IMR-90 (cell line): ENCODE measurements at regions not wholly inside any gene's neighbourhood (a gene's known extent, or its start where the extent isn't known, plus 50 kb on each side); places are given as distances from the start of the nearest gene placed in this dataset.
"Not testable (repeated sequence)": the region's sequence is repeated elsewhere in the genome, so short reads cannot be mapped to it uniquely, and the experiment has no call there.

Experiments
- ATAC-seq: fragments of 200-7000 bp; cut with Tn5 transposase; 2 replicates; pipeline ENCODE4 v1.9.1; 2020; ENCODE audit warnings: low read depth, mild to moderate bottlenecking, moderate library complexity
- BruUV-seq: library from RNA; stranded (reverse); fragments of 400-500 nt; replicated peaks from 2 replicates; lab custom pipeline; 2021; lab: Mats Ljungman, UMichigan
- CTCF ChIA-PET: fragments of 300-600 bp; formaldehyde crosslinking; extraction: SDS; loops from one replicate; lab custom pipeline; 2021; ENCODE audit warnings: antibody characterized with exemption; lab: Yijun Ruan, JAX
- POLR2A ChIA-PET: fragments of 300-600 bp; sonication (Branson Sonifier 250); formaldehyde crosslinking; loops from one replicate; lab custom pipeline; 2022; ENCODE audit warnings: antibody characterized with exemption; ENCODE audit not compliant: unreplicated experiment; lab: Charles Lee
- DNase-seq: peaks from one replicate; pipeline ENCODE4 v3.0.0; 2013
- H2AFZ ChIP-seq: replicated peaks from 2 replicates; pipeline ENCODE3; 2013; ENCODE audit warnings: low read length, mild to moderate bottlenecking; ENCODE audit not compliant: poor library complexity
- H2AK5ac ChIP-seq: 2 replicates; pipeline ENCODE4 v1.6.1; 2013; ENCODE audit warnings: low read depth, low read length, inconsistent platforms
- H2AK9ac ChIP-seq: replicated peaks from 2 replicates; pipeline ENCODE3; 2013; ENCODE audit warnings: mild to moderate bottlenecking, low read depth, low read length, moderate library complexity; ENCODE audit not compliant: poor library complexity
- H2BK120ac ChIP-seq: 2 replicates; pipeline ENCODE4 v1.6.1; 2013; ENCODE audit warnings: low read depth, low read length, inconsistent platforms
- H2BK15ac ChIP-seq: 3 replicates; pipeline ENCODE4 v1.6.1; 2013; ENCODE audit warnings: low read depth, low read length, inconsistent platforms
- H2BK20ac ChIP-seq: 2 replicates; pipeline ENCODE4 v1.6.1; 2013; ENCODE audit warnings: low read depth, mild to moderate bottlenecking, inconsistent platforms, low read length, moderate library complexity
- H2BK5ac ChIP-seq: 2 replicates; pipeline ENCODE4 v1.6.1; 2013; ENCODE audit warnings: mild to moderate bottlenecking, low read depth, low read length, inconsistent platforms; ENCODE audit not compliant: poor library complexity, severe bottlenecking
- H3K14ac ChIP-seq: replicated peaks from 2 replicates; pipeline ENCODE4 v1.6.1; 2013; ENCODE audit warnings: low read depth, low read length, inconsistent platforms
- H3K18ac ChIP-seq: 2 replicates; pipeline ENCODE4 v1.6.1; 2013; ENCODE audit warnings: low read depth, low read length, control low read depth
- H3K23ac ChIP-seq: 2 replicates; pipeline ENCODE4 v1.6.1; 2013; ENCODE audit warnings: low read depth, low read length, inconsistent platforms
- H3K27ac ChIP-seq: 2 replicates; pipeline ENCODE4 v1.5.1; 2013; ENCODE audit warnings: mild to moderate bottlenecking, control low read depth, low read length; ENCODE audit not compliant: insufficient read depth
- H3K27me3 ChIP-seq: 2 replicates; pipeline ENCODE4 v1.6.1; 2013; ENCODE audit warnings: low read length; ENCODE audit not compliant: control insufficient read depth, insufficient read depth
- H3K36me3 ChIP-seq: 2 replicates; pipeline ENCODE4 v1.6.1; 2013; ENCODE audit warnings: low read length, mixed read lengths; ENCODE audit not compliant: control insufficient read depth, insufficient read depth
- H3K4ac ChIP-seq: 2 replicates; pipeline ENCODE4 v1.6.1; 2013; ENCODE audit warnings: low read depth, low read length, inconsistent platforms
- H3K4me1 ChIP-seq: 2 replicates; pipeline ENCODE4 v1.6.1; 2013; ENCODE audit warnings: low read length, mixed read lengths; ENCODE audit not compliant: control insufficient read depth, insufficient read depth
- H3K4me2 ChIP-seq: 2 replicates; pipeline ENCODE4 v1.6.1; 2013; ENCODE audit warnings: low read depth, mild to moderate bottlenecking, control low read depth, low read length, moderate library complexity
- H3K4me3 ChIP-seq: 2 replicates; pipeline ENCODE4 v1.5.1; 2013; ENCODE audit warnings: low read depth, mild to moderate bottlenecking, control low read depth, low read length, moderate library complexity; ENCODE audit not compliant: insufficient read depth
- H3K56ac ChIP-seq: 2 replicates; pipeline ENCODE4 v1.6.1; 2013; ENCODE audit warnings: low read length, inconsistent platforms; ENCODE audit not compliant: insufficient read depth; ENCODE audit errors: extremely low read depth
- H3K79me1 ChIP-seq, 2 experiments: 2 replicates each; pipeline ENCODE4 v1.6.1; 2013; ENCODE audit warnings: low read length in 2 of 2, inconsistent platforms in 1 of 2, low read depth in 1 of 2
- H3K9ac ChIP-seq: 2 replicates; pipeline ENCODE4 v1.6.1; 2013; ENCODE audit warnings: low read depth, low read length, control low read depth
- H3K9me1 ChIP-seq: 2 replicates; pipeline ENCODE4 v1.6.1; 2013; ENCODE audit warnings: low read length, inconsistent platforms; ENCODE audit not compliant: insufficient read depth
- H3K9me3 ChIP-seq: 2 replicates; pipeline ENCODE4 v1.6.1; 2013; ENCODE audit warnings: low read length; ENCODE audit not compliant: control insufficient read depth, insufficient read depth
- H4K20me1 ChIP-seq: 2 replicates; pipeline ENCODE4 v1.6.1; 2013; ENCODE audit warnings: low read length, inconsistent platforms; ENCODE audit not compliant: insufficient read depth
- H4K5ac ChIP-seq: 2 replicates; pipeline ENCODE4 v1.6.1; 2013; ENCODE audit warnings: mild to moderate bottlenecking, low read depth, low read length, control low read depth
- H4K8ac ChIP-seq, 2 experiments: 2 replicates each; pipeline ENCODE4 v1.6.1; 2013; ENCODE audit warnings: low read depth in 2 of 2, low read length in 2 of 2, control low read depth in 1 of 2, inconsistent platforms in 1 of 2
- H4K91ac ChIP-seq: 2 replicates; pipeline ENCODE4 v1.6.1; 2013; ENCODE audit warnings: low read depth, low read length, inconsistent platforms; ENCODE audit not compliant: insufficient read depth
- MAFK ChIP-seq: IDR thresholded peaks from 2 replicates; pipeline ENCODE4 v1.6.1; 2012; ENCODE audit warnings: low read depth, low read length, improper control_type of control experiment
- WGBS, 2 experiments: methylation state at CpG; one replicate each; pipeline versions ENCODE4 v1.1.5 to v1.1.7; 2013; ENCODE audit warnings: missing lambda C conversion rate in 2 of 2; ENCODE audit not compliant: insufficient read length in 1 of 2; ENCODE audit errors: extremely low coverage in 2 of 2; 5-methylcytosine and 5-hydroxymethylcytosine counted together
- dilution Hi-C: fragments of 300-500 bp; cut with HindIII; formaldehyde crosslinking; loops from one replicate; pipeline ENCODE4 v1.14.3; 2018; ENCODE audit warnings: low sequenced_read_pairs; ENCODE audit not compliant: unreplicated experiment
- in situ Hi-C: fragments of 300-500 bp; cut with MboI; formaldehyde crosslinking; loops from 3 replicates; pipeline ENCODE4 v1.14.3; 2019; ENCODE audit warnings: low sequenced_read_pairs, inconsistent platforms, mixed read lengths
- intact Hi-C: fragments of 100-400 bp; cut with micrococcal nuclease; formaldehyde crosslinking; loops from 2 replicates; pipeline ENCODE4 v1.10.0; 2022

GRCh38 chr15:31624115-31624514 is 297.5 kb downstream of the KLF13 start:
- H4K91ac ChIP-seq, H3K18ac ChIP-seq, H3K27ac ChIP-seq, H3K79me1 ChIP-seq, H2AK5ac ChIP-seq, DNase-seq, H3K27me3 ChIP-seq, dilution Hi-C loops, H2BK20ac ChIP-seq, H3K23ac ChIP-seq, H2BK5ac ChIP-seq, H2AK9ac ChIP-seq, H2BK120ac ChIP-seq, CTCF ChIA-PET, intact Hi-C loops, H3K4me2 ChIP-seq, ATAC-seq, H3K4me1 ChIP-seq, H2AFZ ChIP-seq, H3K4ac ChIP-seq, H3K9me1 ChIP-seq, H3K14ac ChIP-seq, H4K5ac ChIP-seq, H3K9ac ChIP-seq, H3K56ac ChIP-seq, H2BK15ac ChIP-seq, H3K36me3 ChIP-seq, POLR2A ChIA-PET, BruUV-seq, H4K8ac ChIP-seq, H4K20me1 ChIP-seq, H3K4me3 ChIP-seq, H3K9me3 ChIP-seq, in situ Hi-C loops: not testable (repeated sequence)
- peak; percentile 66 for TF ChIP-seq MAFK
- WGBS, 2 experiments, result no CpG with 5 or more reads among the region's 1 CpG

DNA sequence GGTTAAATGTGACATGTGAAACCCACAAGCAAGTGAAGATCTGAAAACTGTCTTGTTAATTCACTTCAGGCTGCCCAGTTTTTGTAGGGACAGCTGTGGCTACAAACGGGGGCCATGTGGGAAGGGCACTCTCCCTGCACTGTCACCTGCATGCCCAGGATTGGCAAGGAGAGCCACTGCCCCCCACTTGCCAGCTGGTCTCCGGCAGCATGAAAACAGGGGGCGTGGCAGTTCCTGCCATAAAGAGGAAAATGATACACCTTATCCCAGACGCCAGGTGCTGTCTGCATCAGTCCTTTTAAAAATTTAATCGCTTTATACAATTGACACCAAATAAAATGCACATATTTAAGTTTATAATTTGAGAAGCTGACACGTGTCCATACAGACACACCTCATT is 309.1 kb downstream of the KLF13 start:
- H3K9ac ChIP-seq, H2BK120ac ChIP-seq, DNase-seq, H2AK9ac ChIP-seq, H3K4me3 ChIP-seq, BruUV-seq, H3K36me3 ChIP-seq, H2AK5ac ChIP-seq, H4K5ac ChIP-seq, H3K9me3 ChIP-seq, H4K91ac ChIP-seq, H2AFZ ChIP-seq, H3K4ac ChIP-seq, ATAC-seq, H3K4me2 ChIP-seq, H2BK15ac ChIP-seq, POLR2A ChIA-PET, H3K79me1 ChIP-seq, H2BK20ac ChIP-seq, H3K4me1 ChIP-seq, H4K20me1 ChIP-seq, CTCF ChIA-PET, dilution Hi-C loops, H4K8ac ChIP-seq, in situ Hi-C loops, H3K56ac ChIP-seq, H3K27ac ChIP-seq, H3K27me3 ChIP-seq, H3K23ac ChIP-seq, intact Hi-C loops, H3K14ac ChIP-seq, H3K18ac ChIP-seq, H2BK5ac ChIP-seq, H3K9me1 ChIP-seq: not testable (repeated sequence)
- WGBS, 2 experiments, result no CpG with 5 or more reads among the region's 6 CpGs
